ENCODE measurements at regions not wholly inside any gene's neighbourhood (a gene's known extent, or its start where the extent isn't known, plus 50 kb on each side); places are given as distances from the start of the nearest gene placed in this dataset.

DNA sequence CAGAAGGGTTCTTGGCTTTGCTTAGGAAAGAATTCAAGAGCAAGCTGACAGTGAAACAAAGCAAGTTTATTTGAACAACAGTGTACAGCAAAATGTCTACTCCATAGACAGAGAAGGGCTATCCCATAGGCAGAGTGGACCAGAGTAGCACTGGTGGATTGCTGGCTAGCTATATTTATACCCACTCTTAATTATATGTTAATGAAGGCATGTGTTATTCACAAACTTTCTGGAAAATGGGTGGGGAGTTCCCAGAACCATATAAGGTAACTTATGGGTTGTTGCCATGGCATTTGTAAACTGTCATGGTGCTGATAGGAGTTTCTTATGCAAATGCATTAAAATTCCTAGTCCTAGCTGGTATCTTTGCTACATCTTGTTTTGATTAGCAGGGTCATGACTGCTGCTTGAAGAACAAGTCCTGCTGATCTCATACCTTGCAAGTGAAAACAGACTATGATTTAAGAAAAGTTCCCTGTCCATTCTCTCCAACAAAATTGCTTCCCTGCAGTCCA is 330.5 kb downstream of the BUD13 start:
- DNase-seq (ENCODE audit: low read depth): no peak

DNA sequence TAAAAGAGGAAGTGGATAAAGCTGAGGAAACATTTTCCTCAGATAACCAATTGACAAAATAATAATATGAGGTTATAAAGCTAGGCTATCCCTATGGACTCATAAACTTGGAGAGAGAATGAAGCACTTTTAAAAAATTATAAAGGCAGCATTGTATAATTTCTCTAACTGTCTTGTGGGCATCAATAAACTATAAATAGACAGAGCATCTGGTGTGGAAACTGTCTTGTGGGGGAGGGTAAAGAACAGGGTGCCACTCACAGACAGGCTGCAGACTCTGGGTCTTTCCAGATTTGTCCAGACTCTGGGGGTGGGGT is 333.5 kb downstream of the BUD13 start:
- DNase-seq (ENCODE audit: low read depth): no peak

DNA sequence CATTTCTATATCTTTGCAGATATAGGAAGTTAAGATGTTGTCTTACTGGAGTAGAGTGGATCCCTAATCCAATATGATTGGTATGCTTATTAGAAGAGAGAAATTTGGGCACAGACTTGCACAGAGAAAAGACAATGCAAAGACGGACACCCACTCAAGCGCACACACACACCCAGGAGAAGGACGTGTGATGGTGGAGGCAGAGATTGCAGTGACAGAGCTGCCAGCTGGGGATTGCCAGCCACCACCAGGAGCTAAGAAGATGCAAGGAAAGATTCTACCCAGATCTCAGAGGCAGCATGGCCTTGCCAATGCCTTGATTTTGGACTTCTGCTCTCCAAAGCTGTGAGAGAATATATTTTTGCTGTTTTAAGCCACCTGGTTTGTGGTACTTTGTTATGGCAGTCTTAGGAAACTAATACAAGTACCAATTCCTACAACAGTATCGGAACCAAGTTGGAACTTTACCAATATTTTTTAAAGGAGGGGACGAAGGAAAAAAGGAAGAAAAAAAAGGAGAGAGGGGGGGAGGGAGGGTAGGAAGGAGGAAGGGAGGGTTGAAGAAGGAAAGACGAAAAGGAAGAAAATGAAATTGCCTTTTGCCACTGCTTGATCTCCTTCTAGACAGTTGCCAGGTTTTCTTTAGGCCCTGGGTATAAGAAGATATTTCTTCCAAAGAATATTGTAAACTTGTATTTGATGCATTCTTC is 334.0 kb downstream of the BUD13 start:
- DNase-seq (ENCODE audit: low read depth): no peak

DNA sequence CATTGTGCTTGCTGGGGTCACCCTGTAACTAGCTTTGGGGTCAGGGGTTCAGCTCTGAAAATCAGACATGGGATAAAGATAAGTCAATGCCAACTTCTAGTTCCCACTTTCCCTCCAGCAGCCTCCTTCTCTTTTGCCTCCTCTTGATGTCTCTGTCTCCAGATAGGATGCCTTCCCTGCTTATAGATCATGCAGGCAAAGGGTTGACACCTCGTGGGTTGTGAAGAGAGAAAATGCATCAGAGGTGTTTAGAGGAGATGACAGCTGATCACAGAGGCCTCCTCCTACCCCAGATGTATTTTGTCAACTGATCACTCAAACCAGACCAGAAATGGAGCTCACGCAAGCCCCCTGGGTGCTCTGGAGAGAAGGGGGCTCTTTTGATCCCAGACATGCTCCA is 337.8 kb downstream of the BUD13 start:
- DNase-seq (ENCODE audit: low read depth): no peak

DNA sequence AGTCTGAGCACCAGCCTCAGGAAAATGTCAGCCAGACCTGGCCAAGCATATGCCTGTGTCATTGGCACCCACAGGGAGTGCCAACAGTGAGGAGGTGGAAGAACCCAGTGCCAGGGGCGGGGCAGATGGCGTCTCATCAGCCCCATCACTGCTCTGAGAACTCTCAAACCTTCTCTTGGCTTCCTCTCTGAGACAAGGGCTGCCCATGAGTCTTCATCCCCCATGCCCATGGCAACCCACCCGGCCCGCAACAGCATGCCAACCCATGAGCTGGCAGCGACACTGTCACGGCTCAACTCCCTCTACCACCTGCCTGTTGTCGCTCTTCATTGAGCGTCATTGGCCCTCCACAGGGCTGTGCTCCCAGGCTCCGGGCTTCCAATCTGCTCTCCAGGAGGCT is 340.5 kb downstream of the BUD13 start:
- no peak for DNase-seq (ENCODE audit: low read depth)

DNA sequence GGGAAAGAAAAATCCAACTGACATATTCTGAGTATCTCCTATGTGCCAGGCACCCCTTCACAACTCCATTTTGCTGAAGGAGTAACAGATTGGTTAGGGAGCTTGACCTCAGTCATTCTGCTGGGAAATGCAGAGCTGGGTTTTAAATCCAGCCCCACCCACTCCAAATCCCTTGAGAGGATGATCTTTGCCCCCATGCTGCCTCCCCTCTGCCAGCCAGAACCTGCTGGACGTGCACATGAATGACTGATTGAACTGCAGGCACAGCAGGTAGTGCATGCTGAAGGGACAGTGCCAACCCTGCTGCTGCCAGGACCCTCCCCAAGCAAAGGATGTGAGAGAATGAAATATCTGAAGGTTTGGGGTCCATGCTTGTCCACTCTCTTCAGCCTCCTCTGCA is 340.9 kb downstream of the BUD13 start:
- DNase-seq (ENCODE audit: low read depth): no peak

DNA sequence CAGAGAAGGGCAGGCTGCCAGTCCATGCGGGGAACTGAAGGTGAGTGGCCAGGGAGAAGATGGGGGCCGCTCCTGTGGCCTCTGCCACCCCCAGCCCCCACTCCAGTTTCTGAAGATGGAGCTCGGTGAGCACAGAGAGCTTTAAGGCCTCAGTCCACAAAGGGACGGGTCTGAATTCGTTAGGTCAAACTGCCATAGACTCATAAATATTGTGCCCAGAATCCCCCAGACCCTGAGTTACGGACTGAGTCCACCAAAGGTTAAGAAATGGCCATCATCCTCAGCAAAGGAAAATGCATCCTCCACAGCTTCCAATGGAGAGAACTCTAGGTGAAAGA is 344.2 kb downstream of the BUD13 start:
- no peak for DNase-seq (ENCODE audit: low read depth)

DNA sequence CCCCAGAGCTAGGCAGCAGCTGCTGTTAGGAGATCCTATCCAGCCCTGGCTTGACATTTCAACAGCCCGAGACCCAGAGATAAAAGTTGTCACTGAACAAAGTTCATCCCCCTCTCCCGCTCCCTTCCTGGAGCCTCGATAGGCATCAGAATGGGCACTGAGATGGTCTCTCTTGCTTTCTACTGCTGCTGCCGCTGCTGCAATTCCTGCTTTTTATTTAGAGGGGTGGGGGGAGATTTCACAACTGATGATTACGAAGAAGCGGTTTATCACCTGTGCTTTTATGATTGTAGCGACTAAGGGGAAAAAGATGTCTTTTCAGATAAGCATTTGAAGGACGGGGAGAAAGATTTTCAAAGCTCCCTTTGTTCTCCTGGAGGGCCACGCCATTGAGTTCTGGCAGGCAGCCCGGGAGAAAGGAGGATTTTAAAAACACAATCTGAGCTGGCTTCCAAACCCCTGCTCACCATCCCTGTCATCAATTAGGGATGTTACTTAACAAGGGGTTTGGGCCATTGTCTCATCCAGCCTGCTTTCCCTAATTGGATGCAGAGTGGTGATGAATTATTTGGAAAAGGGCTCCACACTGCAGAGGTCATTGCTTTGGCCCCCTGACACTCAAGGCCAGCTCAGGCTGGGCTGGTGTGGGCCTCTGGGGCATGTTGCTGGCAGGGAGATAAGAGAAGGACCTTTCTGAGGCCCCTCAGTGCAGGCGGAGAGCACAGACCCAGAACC is 344.7 kb downstream of the BUD13 start:
- no peak for DNase-seq (ENCODE audit: low read depth)

DNA sequence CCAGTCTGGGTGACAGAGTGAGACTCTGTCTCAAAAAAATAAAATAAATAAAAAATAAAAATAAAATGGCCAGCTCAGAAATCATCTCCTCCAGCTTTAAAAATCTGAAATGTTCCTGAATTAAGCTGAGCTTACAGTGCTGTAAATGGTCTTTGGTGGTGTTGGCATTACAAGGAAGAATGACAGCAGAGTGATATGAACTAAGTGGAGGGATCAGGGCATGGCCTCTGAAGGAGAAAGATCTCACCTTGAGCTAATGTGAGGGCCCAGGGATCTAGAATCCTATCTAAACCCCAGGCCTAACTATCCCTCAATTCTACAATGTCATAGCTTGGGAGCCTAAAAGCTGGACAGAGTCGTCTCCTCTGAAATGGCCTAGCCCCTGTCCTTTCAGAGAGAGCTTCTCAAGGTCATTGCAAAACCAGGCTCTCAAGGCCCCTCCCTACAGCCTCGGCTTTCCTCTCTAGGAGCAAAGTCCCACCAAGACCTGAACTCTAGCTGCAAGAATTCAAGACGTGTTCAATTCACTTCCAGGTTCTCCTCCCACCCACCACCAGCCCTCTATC is 345.4 kb downstream of the BUD13 start:
- DNase-seq (ENCODE audit: low read depth): no peak

DNA sequence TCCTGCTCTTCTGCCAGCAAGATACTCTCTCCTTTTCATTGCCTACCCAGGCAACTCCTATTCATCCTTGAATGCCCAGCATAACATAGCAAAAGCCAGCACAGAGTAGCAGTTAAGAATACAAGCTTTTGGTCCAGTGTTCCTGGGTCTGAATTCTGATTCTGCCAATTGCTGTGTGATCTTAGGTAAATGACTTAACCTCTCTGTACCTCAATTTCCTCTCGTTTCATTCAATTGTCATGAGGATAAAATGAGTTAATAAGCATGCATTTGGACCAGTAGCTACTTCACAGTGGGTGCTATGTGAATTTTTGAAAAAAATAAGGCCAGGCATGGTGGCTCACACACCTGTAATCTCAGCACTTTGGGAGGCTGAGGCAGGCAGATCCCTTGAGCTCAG is 346.0 kb downstream of the BUD13 start:
- DNase-seq (ENCODE audit: low read depth): no peak

DNA sequence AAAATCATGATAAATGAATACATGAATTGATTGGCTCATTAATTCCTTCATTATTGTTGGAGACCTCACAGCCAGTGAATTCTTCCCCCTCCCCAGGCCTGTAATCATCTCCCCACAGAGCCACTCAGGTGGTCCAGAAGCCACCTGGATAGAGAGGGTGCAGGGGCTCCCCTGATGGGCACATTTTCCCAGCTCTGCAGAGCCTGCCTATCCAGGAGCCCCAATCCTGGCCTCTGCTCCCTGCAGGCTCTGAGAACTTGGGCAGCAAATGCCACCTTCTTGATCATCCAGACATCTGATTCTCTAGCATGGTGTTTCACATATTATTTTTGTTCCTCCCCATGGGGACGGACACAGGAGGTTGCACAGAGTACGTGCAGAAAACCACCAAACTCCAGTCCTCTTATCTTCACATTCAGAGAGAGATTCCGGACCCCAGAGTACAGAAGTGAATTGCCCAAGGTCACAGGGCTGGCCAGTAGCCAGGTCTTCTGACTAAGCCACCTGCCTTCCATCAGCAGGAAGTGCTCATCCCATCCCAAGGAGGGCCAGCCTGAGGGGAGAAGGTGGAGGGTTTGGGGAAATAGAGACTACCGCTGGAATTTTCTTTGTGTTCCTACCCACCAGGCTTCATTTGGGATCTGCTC is 348.0 kb downstream of the BUD13 start:
- no peak for DNase-seq (ENCODE audit: low read depth)

DNA sequence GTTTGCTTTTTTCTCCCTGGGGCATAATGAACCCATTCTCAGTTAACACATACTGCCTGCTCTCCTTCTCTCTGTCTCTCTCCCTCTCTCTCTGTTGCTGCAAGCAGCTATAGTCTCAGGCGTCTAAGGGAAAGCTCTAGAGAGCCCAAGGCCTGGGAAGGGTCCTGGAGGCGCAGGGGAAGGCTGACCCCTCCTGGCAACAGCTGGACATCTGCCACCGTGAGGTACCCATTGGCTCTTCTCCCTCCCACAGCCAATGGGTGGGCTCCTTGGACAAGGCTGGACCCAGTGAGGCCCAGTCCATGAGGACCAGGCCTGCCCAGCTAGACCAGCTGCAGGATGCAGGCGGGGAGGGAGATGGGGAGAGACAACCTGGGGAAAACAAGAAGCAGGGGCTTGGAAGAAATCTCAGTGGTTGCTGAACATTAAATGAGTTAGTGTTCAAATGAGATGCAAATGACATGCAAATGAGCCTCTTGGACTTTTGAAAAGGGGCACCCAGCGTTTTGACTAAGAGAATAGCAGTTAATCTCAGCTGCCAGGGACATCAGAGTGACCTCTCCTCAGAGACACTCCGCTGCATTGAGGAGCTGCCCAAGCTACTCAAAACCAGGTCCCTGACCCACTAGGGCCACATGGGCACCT is 349.7 kb downstream of the BUD13 start:
- DNase-seq (ENCODE audit: low read depth): no peak

DNA sequence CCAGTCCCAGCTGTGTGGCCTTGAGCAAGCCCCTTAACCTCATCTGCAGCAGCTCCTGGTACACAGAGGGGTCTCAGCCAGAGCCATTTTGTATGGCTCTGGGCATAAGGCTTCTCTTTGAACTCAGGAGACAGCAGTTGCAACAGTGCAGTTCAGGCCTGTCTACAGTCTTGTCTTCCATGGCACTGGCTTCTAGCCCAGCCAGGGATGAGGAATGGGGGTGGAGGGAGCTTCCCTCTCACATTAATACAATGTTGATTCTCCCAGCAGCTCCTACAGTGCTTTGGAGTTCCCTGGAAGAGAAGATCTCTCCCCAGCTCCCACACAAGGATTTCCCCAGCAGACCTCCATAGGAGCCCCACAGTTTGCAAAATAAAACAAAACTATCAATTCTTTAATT is 350.2 kb downstream of the BUD13 start:
- no peak for DNase-seq (ENCODE audit: low read depth)

DNA sequence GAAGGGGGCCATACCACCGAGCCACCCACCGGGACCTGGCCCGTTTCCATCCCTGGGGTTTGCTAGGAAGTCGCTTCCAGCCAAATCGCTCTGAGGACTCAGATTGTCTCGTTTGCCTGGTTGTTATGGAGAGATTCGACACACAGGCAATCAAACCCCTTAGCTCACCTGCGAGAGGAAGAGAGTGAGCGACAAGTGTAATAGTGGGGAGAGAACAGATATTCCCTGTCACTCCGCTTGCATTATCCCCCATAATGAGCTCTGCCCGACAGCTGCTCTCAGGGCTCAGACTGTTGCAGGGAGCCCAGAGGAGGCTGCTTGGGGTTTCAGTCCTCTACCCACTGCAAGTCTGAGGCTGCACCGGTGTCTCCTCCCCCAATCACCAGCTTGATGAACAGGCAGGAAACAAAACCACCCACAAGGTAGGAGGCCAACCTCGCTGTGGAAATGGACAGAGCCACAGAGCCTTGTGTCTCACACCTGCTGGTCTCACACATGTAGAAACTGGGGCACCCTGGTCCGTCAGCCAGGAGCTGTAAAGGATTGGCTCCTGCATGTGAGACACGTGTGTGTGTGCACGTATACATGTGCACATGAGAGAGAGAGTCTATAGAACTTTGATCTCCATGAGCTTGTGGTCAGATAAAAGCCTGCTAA is 351.1 kb downstream of the BUD13 start:
- no peak for DNase-seq (ENCODE audit: low read depth)

DNA sequence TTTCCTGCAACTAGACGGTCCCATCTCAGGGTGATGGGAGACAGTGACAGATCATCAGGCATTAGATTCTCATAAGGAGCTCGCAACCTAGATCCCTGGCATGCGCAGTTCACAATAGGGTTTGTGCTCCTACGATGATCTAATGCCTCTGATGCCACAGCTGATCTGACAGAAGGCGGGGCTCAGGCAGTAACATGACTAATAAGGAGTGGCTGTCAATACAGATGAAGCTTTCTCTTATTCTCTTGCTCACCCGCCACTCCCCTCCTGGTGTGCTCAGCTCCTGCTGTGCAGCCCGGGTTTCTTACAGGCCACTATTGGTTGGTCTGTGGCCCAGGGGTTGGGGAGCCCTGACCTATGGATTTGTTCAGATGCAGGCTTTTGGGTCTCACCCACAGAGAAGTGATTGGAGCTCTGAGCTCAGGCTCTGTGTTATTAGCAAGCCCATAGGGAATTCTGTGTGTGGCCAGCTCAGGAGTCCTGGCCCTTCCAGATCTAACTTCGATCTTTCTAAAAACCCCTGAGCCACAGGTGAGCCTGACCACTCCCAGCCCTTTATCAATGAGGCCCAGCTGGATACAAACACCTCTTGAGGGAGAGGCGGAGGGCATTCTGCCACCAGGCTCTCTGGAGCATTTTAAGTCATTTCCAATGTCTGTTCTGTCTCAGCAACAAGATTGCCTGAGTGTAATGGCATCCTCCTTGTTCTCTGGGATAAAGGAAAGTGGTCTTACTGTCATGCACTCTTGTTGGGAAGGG is 351.8 kb downstream of the BUD13 start:
- DNase-seq (ENCODE audit: low read depth): no peak

DNA sequence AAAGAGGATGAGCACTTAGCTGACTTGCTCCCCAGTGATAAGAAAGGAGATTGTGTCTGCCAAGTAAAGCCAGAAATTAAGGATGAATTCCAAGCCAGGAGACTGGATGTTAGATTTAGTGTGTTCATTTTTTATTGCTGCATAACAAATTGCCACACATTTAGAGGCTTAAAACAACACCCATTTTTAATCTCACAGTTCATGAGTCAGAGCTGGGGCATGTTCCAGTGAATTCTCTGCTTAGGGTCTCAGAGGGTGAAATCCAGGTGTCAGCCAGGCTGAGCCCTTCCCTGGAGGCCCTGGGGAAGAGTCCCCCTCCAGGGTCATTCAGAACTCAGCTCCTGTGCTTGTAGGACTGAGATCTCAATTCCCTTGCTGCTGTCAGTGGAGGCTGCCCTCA is 352.8 kb downstream of the BUD13 start:
- no peak for DNase-seq (ENCODE audit: low read depth)

DNA sequence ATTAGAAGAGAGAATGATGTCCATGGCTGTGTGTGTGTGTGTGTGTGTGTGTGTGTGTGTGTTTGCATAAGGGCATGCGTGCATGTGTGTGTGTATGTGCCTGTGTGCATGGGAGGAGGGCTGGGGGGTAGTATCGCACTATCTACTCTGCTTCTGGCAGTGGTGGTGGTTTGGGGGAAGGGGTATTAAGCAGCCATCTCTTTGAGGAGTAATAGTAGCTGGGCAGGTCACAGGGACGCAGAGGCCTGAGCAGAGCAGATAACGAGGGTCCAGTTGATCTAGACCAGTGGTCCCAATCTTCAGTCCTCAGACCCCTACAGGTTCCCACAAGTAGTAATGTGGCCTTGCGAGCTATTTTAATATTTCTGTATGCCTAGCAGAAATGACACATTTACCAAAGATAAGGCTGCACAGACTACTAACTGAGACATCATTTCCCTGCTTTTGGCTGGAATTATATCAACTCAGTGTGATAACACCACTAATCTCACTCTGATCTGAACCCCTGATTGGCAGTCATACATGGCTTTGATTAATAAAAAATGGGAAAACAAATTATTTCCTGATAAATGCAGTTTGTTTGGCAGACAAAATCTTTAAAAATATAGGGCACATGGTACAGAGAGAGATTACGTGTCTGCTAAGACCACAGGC is 354.3 kb downstream of the BUD13 start:
- DNase-seq (ENCODE audit: low read depth): no peak

DNA sequence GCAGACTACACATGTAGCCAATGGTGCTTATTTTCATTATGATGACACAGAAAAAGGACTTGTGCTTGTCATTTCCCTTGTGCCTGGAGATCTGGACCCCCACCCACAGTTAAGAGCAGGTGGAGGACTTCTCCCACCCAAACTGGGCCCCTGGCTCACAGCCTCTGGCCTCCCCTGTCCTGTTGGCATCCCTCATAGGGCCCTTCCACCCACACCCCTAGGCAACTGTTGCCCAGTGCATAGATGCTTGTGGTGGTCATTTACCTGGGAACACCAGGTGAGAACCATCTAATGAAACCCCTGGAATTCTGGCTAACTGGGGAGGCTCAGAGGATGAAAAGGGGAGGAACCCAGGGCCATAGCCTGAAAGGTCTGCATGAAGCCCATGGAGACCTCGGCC is 355.9 kb downstream of the BUD13 start:
- no peak for DNase-seq (ENCODE audit: low read depth)

DNA sequence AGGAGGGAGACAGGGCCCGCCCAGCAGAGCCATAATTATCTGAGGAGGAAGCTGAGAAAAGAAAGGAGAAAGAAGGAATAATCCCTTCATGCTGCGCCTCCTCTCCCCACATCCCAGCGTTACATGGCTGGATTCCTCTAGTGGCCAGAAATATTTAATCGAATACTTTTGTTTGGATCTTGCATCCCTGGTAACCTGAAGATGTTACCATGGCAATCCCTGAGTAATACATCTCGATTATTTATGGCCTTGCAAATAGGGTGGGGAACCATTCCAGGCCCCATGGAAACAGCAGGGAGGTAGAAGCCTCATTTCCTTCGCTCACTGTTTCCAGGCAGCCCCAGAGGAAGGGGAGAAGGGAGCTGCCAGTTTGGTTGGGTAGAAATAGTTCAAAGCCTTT is 357.7 kb downstream of the BUD13 start:
- DNase-seq (ENCODE audit: low read depth): no peak

DNA sequence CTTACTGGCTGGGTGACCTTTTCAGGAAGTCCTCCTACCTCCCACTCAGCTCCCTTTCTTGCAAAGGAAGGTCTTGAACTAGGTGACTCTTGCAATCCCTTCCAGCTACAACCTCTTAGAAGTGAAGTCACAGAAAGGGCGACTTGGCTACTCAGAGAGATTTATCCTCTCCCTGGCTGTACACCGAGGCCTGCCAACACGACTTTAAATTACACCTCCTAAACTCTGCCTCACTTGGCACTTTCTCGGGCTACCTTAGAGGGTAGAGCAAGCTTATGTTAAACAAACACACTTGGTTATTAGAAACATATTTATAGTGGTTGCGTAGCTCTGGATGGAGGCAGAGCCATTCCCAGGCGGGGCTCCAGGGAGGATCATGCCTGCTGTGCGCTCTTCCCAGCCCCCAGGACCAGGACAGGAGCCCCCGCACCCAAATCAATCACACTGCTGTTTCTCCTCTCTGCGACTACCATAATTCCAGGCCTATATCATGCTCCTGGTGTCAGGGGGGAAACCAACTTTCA is 358.4 kb downstream of the BUD13 start:
- no peak for DNase-seq (ENCODE audit: low read depth)
